HG03460 (cell line): ENCODE measurements at regions not wholly inside any gene's neighbourhood (a gene's known extent, or its start where the extent isn't known, plus 50 kb on each side); places are given as distances from the start of the nearest gene placed in this dataset.
"Not testable (repeated sequence)": the region's sequence is repeated elsewhere in the genome, so short reads cannot be mapped to it uniquely, and the experiment has no call there.

Experiments
- ATAC-seq: cut with Tn5 transposase; IDR thresholded peaks from one replicate; pipeline ENCODE4 v1.9.1; 2021; ENCODE audit not compliant: unreplicated experiment

DNA sequence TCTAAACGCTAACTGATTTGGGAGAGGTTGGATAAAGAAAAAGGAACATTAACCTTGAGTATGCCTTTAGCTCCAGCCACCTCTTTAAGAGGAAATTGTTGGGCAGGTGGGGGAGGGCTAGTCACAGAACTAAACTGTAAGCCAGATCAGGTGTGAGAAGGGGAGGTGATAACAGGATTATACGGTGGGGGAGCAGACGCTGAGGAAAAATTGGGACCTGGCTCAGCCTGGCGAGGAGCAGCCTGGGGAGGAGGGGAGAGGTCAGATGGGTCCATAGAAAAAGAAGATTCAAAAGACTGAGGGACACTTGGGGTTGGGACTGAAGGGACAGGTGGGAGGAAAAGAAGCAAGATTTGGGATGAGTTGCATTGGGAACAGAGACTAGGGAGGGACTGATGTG, 558.0 kb downstream of the ADGRL2 start:
- ATAC-seq = not testable (repeated sequence)

DNA sequence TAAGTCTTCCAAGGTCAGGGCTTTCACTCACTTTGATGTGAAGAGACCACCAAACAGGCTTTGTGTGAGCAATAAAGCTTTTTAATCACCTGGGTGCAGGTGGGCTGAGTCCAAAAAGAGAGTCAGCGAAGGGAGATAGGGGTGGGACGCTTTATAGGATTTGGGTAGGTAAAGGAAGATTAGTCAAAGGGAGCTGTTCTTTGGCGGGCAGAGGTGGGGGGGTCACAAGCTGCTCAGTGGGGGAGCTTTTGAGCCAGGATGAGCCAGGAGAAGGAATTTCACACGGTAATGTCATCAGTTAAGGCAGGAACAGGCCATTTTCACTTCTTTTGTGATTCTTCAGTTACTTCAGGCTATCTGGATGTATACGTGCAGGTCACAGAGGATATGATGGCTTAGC, 553.8 kb downstream of the ADGRL2 start:
- not testable (repeated sequence) for ATAC-seq

DNA sequence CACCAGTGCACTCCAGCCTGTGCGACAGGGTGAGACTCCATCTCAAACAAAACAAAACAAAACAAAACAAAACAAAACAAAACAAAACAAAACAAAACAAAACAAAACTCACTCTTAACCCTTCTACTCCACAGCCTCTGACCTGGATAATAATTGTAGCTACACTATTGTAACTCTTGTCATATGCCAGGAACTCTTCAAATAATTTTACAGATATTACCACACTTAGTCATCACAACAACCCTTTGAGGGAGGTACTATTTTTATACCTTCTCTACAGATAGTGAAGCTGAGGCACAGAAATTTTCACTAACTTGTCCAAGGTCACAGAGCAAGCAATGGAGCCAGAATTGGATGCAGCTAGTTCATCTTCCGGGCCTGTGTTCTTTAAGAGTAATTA, 547.8 kb downstream of the ADGRL2 start:
- no peak for ATAC-seq

DNA sequence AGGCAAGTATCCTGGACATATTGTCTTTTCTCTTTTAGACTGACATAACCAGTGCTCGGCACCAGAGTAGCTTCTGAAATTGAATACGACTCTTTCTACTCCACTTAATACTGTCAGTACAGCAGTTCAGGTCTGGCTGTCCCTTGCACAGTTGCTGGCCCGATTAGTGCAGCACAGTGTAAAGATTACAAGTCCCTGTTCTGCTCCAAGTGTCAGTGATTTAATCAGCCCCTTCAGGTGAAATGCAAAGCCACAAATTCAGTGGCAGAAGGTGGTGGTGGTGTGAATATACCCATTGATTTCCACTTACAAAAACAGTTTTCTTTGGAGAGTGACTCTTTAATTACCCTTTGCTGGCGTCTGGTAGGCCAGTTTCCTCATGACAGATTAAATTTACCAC, 545.4 kb downstream of the ADGRL2 start:
- no peak for ATAC-seq

DNA sequence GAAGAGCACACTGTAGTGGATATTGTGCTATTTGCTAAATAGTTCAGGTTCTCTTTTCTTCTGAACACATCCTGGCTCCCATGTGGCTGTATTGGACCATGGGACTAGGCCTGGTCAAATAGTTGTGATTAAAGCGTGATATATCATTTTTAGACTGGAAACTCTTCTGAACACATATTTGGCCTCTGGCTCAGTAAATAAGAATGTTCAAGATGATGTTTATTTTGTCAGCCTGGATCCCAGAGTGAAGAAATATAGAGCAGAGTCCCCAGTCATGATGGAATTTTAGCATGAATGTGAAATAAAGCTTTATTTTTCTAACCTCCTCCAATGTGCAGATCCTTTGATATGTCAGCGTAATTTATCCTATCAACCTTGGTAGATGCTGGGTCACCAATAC, 542.6 kb downstream of the ADGRL2 start:
- ATAC-seq = no peak

DNA sequence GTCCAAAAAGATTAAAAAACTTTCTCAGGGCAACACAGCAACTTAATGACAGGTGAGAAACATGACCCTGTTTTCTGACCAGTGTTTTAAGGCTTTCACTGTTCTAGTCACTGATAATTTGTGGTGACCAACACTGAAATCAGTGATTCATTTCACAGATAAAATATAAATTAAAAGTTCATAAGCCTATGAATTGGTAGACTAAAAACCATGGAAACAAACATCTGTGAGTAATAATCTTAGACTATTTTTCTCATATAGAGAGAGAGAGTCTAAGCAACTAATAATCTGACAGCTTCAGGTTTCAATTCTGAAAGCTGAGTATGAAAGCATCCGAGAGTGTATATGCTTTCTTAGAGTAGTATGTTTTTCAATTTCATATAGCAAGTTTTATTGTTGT, 536.9 kb downstream of the ADGRL2 start:
- no peak for ATAC-seq

DNA sequence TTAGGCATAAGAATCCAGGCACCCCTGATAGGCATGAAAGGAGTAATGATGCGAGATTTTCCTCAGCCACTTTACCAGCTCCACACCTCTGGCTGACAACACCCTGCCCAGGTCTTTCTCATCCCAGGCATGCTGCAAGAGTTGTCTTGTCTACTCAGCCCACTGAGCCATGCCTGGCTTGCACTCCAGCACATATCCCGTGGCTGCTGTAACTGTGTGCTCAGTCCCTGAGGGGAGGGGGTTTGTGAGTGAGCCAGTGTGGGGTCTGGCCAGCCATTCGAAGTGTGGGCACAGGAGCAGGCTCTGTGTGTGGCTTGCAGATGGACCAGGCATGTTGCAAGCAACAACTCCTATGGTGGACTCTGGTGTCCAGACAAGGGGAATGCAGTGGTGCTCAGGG, 529.6 kb downstream of the ADGRL2 start:
- no peak for ATAC-seq

DNA sequence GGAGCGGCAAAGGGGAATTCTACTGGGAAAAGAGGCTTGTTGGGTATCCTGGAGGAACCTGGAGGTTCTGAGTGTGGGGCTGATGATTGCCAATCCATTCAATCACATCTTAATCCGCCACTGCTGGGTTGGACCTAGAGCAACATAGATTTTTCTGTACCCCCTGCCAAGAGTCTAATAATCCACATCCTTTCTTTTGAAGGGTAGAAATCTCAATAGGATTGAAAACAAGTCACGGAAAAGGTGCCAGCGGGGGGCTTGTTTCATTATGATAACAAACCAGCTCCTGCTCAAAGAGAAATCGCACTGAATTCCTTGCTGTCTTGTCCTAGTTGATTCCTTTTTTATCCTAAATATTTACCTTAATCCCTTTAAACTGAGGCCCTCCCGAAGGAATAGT, 528.5 kb downstream of the ADGRL2 start:
- ATAC-seq = no peak

DNA sequence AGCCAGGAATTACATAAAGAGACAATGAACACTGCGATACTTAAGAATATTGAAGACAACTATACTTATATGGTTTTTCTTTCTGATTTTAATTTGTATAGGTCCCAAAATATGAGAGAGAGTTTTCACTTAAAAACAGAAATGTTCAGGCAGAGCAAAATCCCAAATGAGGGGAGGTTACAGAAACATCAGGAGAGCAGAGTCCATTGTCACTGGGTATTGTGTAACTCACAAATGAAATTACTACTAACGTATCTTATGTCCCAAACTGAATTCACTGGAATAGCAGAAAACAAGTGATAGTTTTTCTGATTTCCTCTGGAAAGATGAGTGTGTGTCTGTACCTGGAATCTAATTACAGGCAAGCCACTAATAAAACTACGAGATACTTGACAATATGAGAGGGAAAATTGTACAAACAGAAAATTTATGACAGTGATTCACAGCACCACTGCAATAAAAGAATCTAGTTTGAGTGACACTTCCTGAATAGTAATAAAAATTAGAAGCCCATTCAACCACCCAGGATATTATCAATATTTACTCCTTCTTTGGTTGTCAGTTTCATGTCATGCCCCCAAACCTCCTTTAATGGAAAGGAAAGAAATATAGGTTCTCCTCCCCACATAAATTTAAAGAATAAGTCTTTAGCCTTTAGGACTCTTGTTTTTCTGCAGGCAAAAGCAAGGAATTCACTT, 522.6 kb downstream of the ADGRL2 start:
- no peak for ATAC-seq

DNA sequence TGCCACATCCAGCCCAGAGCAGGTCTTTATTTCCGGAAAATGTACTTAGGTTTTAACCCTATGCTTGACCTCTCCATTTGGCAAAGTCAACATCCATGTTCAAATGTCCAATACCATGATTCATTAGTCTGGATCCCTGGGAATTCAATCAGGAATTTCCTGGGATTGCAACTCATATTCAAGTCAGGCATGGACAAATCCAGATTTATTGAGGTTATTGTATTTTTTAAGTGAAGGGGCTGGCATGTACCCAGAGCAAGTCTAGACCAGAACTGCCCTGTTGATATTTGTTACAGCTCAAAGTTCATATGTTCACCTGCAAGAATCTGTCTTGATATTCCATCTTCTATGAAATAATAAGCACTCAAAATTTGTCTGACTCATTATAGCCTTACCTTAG, 521.1 kb downstream of the ADGRL2 start:
- no peak for ATAC-seq

DNA sequence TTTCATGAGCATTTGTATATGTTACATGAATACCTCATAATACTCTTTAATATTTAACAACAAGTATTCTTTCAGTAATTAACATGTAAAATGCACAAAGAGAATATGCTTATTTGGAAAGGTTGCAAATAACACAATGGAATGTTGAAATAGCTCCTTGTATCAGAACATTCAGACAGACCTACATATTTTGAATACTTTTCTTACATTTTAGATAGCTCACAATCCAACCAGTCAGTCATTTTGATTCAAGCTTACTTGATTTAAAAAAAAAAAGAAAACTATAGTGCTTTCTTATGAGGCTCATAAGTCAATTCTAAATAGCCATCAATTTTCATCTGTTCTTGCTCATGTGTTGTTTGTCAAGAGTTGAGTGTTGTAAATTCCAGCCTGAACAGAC, 518.8 kb downstream of the ADGRL2 start:
- ATAC-seq = no peak

DNA sequence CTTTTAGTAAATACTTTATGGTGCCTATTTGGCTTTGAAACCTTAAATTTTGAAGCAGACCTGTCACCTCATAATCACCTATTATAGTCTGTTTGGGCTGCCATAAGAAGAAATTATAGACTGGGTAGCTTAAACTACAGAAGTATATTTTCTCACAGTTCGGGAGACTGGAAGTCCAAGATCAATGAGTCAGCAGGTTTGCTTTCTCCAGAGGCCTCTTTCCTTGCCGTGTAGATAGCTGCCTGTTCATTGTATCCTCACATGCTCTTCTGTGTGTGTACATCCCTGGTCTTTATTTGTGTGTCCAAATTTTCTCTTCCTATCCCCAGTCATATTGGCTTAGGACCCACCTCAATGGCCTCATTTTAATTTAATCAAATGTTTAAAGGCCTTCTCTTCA, 518.2 kb downstream of the ADGRL2 start:
- ATAC-seq = no peak

DNA sequence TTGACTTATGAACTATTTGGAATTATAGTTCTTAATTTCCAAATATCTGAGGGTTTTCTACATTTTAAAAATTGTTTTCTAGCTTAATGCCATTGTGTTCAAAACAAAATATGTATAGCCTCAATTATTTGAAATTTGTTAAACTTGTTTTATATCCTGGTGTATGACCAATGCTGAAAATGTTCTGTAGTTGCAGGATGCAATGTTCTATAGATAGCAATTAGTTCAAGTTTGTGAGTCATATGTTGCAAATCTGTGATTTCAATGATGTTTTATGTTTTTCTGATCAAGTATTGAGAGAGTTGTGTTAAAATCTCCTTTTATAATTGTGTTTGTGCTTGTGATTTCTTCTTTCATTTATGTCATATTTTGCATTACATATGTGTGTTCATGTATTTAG, 517.5 kb downstream of the ADGRL2 start:
- ATAC-seq = no peak

DNA sequence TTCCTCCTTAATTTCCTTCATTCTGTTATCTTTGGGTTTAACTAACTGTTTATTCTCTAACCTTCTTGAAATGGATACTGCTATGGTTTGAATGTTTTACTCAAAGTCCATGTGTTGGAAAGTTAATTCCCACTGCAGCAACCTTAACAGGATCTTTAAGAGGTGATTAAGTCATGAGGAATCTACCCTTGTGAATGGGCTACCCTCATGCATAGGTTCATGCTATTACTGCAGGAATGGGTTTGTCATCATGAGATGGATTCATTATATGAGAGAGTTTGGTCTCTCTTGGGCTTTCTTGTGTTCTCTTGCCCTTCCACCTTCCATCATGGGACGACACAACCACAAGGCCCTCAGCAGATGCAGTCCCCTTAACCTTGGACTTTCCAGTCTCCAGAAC, 516.9 kb downstream of the ADGRL2 start:
- no peak for ATAC-seq

DNA sequence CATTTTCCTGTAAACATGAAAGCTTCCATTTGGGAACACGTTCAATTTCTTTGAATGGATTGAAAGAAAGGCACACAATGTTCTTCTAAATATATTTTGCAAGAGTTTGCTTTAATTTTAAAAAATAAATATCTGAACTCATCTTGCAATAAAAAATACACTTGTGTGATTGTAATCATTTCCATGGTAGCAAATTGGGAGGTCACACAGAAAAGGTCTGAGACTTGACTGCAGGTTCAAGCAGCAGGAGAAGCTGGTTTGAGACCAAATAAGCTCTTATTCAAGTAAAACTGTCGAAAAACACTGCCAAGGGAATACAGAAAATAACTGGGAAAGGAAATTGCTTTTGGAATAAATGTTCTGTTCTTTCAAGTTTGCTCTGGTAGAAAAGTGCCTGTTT, 498.9 kb downstream of the ADGRL2 start:
- ATAC-seq = no peak

DNA sequence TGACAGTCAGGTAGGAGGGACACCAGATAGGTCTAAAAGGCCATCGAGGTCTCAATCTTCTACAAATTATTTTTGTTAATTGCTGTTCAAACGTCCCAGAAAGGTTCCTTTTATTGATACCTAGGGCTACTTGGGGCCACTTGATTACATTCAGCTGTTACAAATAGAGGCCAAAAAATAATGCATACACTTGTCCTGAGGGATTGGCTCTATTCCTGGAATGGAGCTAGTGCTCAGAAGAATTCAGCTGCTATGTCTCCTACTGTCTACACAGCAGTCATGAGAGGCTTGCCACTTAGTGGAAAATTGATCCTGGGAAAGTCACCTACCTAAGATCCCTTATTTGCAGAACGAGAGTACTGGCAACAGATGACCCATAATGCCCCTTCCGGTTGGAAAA, 498.3 kb downstream of the ADGRL2 start:
- no peak for ATAC-seq

DNA sequence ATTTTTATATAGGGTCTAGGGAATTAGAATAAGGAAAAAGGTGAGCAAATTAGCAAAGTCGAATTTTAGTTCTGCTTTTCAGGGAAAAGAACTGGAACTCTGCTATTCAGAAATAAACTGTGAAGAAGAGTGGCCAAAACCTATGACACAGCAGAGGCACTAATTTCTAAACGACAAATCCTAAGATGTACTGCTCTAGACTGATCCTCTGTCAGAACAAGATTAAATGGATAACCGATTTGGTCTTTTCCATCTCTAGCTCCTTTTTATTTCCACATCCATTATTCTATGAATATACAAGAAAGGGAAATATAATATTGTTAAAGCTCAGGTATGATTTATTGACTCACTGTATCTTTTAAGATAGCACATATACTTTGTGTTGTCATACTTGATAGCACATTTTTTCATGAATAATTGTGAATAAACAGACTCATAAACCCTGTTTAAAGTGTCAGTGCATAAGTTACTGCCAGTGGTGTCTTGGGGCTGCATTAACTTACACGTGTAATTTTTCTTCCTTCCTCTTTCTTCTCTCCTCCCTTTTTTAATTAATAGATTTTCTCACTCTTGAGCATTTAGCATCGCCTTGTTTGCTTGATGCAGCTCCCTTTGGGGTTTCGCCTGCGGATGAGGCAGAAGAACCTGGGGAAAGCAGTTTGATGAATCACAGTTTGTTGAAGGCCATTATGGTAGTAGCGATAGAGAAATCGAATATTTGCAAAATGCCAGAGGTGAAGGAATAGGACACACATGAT, 496.6 kb downstream of the ADGRL2 start:
- ATAC-seq = no peak

DNA sequence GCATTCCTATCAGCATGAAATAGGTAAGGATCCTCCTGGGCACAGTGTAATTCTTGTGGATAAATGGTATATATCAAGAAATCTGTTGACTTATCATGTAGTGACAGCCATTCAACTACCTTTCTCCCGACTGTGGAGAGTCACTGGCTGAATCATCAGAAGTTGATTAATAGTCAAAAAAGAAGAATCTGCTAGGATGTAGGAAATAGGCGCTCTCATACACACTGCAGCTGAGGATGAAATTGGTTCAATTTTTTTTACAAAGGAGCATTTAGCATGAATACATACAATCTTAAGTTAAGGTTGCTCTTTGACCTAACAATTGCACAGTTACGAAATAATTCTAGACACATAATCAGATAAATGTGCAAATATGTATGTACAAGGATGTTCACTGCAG, 486.8 kb downstream of the ADGRL2 start:
- ATAC-seq = no peak

DNA sequence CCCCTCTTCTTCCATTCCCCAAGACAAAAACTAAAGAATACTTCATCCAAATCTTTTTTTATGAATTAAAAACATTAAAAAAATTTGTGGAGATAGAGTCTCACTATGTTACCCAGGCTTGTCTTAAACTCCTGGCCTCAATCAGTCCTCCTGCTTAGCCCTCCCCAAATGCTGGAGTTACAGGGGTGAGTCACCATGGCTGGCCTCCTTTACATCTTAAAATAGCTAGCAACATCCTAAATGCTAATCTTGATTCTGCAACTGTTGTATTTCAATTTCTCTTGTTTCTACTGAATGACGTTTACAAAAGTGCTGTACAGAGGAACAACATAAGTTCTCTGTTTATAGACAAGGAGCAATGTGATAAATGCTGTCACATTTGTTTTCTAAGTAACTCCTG, 483.5 kb downstream of the ADGRL2 start:
- no peak for ATAC-seq

DNA sequence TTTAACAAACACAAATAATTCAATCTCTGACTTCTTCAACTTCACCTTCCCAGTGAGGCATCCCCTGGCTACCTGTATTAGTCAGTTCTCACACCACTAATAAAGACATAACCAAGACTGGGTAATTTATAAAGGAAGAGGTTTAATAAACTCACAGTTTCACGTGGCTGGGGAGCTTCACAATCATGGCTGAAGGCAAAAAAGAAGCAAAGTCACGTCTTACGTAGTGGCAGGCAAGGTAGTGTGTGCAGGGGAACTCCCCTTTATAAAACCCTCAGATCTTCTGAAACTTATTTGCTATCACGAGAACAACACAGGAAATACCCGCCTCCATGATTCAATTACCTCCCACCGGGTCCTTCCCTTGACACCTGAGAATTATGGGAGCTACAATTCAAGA, 478.5 kb downstream of the ADGRL2 start:
- ATAC-seq = no peak

DNA sequence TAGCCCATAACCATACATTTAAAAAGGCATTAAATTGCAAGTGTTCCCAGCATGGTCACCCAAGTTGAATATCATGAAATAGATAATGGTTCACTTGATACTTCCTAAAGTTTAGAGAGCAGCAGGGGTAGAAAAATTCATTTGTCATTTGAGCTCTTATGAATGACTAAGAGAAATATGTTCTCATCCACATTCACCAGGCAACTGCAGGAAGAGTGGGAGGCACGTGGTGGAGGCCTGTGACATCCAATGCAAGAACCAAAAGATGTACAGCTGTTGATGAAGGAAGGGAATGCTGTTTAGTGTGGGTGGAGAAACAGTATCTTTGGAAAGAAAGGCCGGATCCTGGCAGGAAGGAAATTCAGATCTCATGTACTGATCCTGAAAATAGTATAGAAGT, 473.1 kb downstream of the ADGRL2 start:
- ATAC-seq = no peak

DNA sequence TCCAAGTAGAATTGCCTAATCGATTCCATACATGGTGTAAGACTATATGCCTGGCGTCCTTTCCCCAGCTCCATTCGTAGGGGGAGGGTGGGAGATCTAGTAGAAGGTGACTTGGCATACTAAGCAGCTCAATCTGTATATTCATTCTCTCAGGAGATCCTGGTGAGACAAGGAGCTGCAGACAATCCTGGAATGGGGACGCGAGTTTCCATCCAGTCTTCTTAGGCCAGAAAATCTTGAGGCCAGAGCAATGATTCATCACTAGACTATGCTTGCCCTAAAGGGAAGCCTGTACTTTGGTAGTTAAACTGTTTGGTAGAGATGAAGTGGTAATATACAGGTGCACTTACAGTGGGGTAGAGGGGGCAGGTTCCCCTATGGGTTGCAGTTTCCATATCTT, 468.7 kb downstream of the ADGRL2 start:
- ATAC-seq = no peak

DNA sequence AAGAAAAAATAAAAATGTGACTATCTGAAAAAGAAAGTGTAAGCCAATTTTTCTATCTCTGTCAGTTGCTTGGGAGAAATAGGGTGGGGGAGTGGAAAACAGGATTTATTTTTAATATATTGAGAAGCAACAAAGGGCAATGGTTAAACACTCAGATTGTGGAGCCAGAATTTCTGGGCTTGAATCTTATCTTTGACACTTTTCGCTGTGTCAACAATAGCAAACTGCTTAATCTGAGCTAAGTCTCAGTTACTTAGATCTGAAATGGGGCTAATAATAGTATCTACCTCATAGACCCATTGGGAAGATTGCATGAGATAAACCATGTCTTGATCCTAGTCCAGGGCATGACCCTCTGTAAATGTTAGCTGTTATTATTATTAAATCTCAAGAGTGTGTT, 468.1 kb downstream of the ADGRL2 start:
- no peak for ATAC-seq
